ENCODE measurements at regions not wholly inside any gene's neighbourhood (a gene's known extent, or its start where the extent isn't known, plus 50 kb on each side); places are given as distances from the start of the nearest gene placed in this dataset.
"Not testable (repeated sequence)": the region's sequence is repeated elsewhere in the genome, so short reads cannot be mapped to it uniquely, and the experiment has no call there.

GRCh38 chr12:75751769-75752471, 240.5 kb upstream of the KRR1 start:
- DNase-seq (ENCODE audit: low read depth) = no peak
- Histone ChIP-seq H3K4me3 (ENCODE audit: low read depth, low read length) (no peak overlapping the region), H3K36me3 (ENCODE audit: control insufficient read depth, insufficient read depth, low read length) (no peaks in the 10 kb centered on the region), H3K27me3 (ENCODE audit: control insufficient read depth, insufficient read depth, low read length) (no peaks in the 10 kb centered on the region)
- no peak for TF ChIP-seq CTCF (IDR thresholded peaks at IDR 0.05; ENCODE audit: insufficient read depth, low read length, poor library complexity, severe bottlenecking)

- no peak for DNase-seq (ENCODE audit: low read depth)
- no peak for TF ChIP-seq CTCF (IDR thresholded peaks at IDR 0.05; ENCODE audit: insufficient read depth, low read length, poor library complexity, severe bottlenecking)
- no peak overlapping the region for H3K4me3 ChIP-seq (ENCODE audit: low read depth, low read length)
- no peaks in the 10 kb centered on the region for H3K27me3 ChIP-seq (ENCODE audit: control insufficient read depth, insufficient read depth, low read length)
- H3K36me3 ChIP-seq (ENCODE audit: control insufficient read depth, insufficient read depth, low read length) = no peaks in the 10 kb centered on the region
Observed at GRCh38 chr12:75750716-75751306, 239.4 kb upstream of the KRR1 start.

GRCh38 chr12:75748990-75749389, 237.6 kb upstream of the KRR1 start:
- not testable (repeated sequence) for H3K36me3 ChIP-seq (ENCODE audit: control insufficient read depth, insufficient read depth, low read length); DNase-seq (ENCODE audit: low read depth); H3K4me3 ChIP-seq (ENCODE audit: low read depth, low read length); H3K27me3 ChIP-seq (ENCODE audit: control insufficient read depth, insufficient read depth, low read length)

DNA sequence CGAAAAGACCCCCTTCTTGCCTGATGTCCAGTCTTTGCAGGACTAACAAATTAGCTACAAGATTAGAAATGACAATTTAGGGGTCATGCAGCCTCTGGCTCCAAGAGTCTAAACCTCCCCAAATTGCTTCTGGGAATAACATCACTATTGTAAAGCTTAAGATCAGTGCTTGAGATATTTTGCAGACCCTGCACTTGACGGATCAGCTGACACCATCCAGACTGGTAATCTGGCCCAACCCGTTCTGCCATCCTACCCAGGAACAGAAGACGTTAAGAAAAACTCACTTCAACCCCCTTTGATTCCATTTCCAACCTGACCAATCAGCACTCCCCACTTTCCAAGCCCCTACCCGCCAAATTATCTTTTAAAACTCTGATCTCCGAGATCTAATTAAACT, 236.7 kb upstream of the KRR1 start:
- no peak for TF ChIP-seq CTCF (IDR thresholded peaks at IDR 0.05; ENCODE audit: insufficient read depth, low read length, poor library complexity, severe bottlenecking)
- H3K27me3 ChIP-seq (ENCODE audit: control insufficient read depth, insufficient read depth, low read length) = no peaks in the 10 kb centered on the region
- no peak overlapping the region for H3K4me3 ChIP-seq (ENCODE audit: low read depth, low read length)
- no peaks in the 10 kb centered on the region for H3K36me3 ChIP-seq (ENCODE audit: control insufficient read depth, insufficient read depth, low read length)
- DNase-seq (ENCODE audit: low read depth) = no peak

DNA sequence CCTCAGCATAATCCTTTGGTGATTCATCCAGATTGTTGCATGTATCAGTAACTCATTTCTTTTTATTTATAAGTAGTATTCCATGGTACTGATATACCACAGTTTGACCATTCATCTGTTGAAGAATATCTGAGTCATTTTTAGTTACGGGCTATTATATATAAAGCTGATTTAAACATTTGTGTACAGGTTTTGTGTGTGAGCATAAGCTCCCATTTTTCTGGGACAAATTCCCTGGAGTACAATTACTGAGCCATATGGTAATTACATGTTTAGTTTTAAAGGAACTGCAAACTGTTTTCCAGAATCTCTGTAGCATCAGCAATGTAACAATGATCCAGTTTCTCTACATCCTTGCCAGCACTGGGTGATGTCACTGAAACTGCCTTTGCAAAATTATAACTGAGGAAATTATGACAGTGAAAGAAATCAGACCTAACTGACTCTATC, 236.2 kb upstream of the KRR1 start:
- DNase-seq (ENCODE audit: low read depth) = no peak
- Histone ChIP-seq H3K27me3 (ENCODE audit: control insufficient read depth, insufficient read depth, low read length) (no peaks in the 10 kb centered on the region), H3K4me3 (ENCODE audit: low read depth, low read length) (no peak overlapping the region), H3K36me3 (ENCODE audit: control insufficient read depth, insufficient read depth, low read length) (no peaks in the 10 kb centered on the region)
- no peak for TF ChIP-seq CTCF (IDR thresholded peaks at IDR 0.05; ENCODE audit: insufficient read depth, low read length, poor library complexity, severe bottlenecking)

DNA sequence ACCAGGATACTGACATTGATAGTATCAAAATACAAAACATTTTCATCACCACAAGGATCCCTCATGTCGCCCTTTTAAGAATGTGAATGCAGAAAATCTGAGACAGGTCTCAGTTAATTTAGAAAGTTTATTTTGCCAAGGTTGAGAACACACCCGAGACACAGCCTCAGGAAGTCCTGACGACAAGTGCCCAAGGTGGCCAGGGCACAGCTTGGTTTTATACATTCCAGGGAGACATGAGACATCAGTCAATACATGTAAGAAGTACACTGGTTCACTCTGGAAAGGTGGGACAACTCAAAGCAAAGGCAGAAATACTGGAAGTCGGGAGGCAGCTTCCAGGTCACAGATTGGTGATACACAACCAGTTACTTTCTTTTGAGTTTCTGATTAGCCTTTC, 235.2 kb upstream of the KRR1 start:
- Histone ChIP-seq H3K27me3 (ENCODE audit: control insufficient read depth, insufficient read depth, low read length) (no peaks in the 10 kb centered on the region), H3K4me3 (ENCODE audit: low read depth, low read length) (no peak overlapping the region), H3K36me3 (ENCODE audit: control insufficient read depth, insufficient read depth, low read length) (no peaks in the 10 kb centered on the region)
- DNase-seq (ENCODE audit: low read depth) = no peak
- TF ChIP-seq CTCF (IDR thresholded peaks at IDR 0.05; ENCODE audit: insufficient read depth, low read length, poor library complexity, severe bottlenecking) = no peak

Data from kidney epithelial cell (primary cell).